ENCODE measurements at regions not wholly inside any gene's neighbourhood (a gene's known extent, or its start where the extent isn't known, plus 50 kb on each side); places are given as distances from the start of the nearest gene placed in this dataset.

DNA sequence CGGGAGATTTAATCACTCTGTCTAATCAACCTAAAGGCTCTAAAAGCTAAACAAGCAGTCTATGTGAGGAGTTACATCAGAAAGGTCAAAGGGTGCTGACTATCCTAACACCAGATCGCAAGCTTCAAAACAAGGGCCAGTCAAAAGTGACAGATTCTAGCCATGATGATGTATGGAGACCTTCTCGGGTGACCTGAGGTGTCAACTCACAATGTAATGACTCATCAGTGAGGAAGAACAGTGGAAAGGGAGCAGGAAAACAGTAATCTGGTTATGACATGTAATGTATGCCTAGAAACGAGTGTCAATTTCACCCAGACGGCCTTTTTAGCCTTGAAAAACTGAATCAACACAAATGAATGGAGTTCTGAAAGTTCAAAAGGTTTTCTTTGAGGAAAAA lies 375.3 kb downstream of the IDS start:
- H3K4me1 ChIP-seq (ENCODE audit: control insufficient read depth in 2 of 2, insufficient read depth in 2 of 2, low read length in 2 of 2), result no peaks in the 10 kb centered on the region
- H3K9me3 ChIP-seq (ENCODE audit: control extremely low read depth in 1 of 3, control insufficient read depth in 2 of 3, insufficient read depth in 1 of 3, low read length in 2 of 3), result no peaks in the 10 kb centered on the region
- 20% methylated on average over 1 of the region's 5 CpGs for WGBS (ENCODE audit: insufficient coverage)
- intact Hi-C loops (cut with micrococcal nuclease), result no loop called here
- no peak overlapping the region for H3K27ac ChIP-seq (ENCODE audit: low read length in 2 of 2)
- H3K4me3 ChIP-seq (ENCODE audit: control extremely low read depth in 1 of 5, extremely low read depth in 1 of 5, insufficient read depth in 1 of 5, low read depth in 2 of 5, low read length in 4 of 5), result no peak overlapping the region
- Mint-ChIP-seq H3K9me3 (ENCODE audit: insufficient read depth) (no peaks in the 10 kb centered on the region), H3K27ac (no peak overlapping the region), H3K4me3 (no peak overlapping the region), H3K27me3 (no peaks in the 10 kb centered on the region), H3K4me1 (no peaks in the 10 kb centered on the region)
- TF ChIP-seq, protein P1, sequence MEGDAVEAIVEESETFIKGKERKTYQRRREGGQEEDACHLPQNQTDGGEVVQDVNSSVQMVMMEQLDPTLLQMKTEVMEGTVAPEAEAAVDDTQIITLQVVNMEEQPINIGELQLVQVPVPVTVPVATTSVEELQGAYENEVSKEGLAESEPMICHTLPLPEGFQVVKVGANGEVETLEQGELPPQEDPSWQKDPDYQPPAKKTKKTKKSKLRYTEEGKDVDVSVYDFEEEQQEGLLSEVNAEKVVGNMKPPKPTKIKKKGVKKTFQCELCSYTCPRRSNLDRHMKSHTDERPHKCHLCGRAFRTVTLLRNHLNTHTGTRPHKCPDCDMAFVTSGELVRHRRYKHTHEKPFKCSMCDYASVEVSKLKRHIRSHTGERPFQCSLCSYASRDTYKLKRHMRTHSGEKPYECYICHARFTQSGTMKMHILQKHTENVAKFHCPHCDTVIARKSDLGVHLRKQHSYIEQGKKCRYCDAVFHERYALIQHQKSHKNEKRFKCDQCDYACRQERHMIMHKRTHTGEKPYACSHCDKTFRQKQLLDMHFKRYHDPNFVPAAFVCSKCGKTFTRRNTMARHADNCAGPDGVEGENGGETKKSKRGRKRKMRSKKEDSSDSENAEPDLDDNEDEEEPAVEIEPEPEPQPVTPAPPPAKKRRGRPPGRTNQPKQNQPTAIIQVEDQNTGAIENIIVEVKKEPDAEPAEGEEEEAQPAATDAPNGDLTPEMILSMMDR (IDR thresholded peaks at IDR 0.05), result no peak
- TF ChIP-seq EZH2 (IDR thresholded peaks at IDR 0.05; ENCODE audit: borderline replicate concordance, insufficient read depth, low read depth, low read length, poor library complexity, severe bottlenecking), result no peak
- no peak overlapping the region for H3K4me2 ChIP-seq (replicated peaks; ENCODE audit: low read depth, low read length, poor library complexity, severe bottlenecking)
- no peaks in the 10 kb centered on the region for H3K36me3 ChIP-seq (replicated peaks in 1 of 2; ENCODE audit: control extremely low read depth in 1 of 2, control insufficient read depth in 1 of 2, extremely low read depth in 1 of 2, insufficient read depth in 2 of 2, low read length in 1 of 2)
- DNase-seq (no peak), ATAC-seq (ENCODE audit: low read depth) (no peak)
- H3K79me2 ChIP-seq (ENCODE audit: control insufficient read depth, insufficient read depth, low read length), result no peaks in the 10 kb centered on the region
- POLR2A ChIA-PET, result no interaction called here
- H3K9ac ChIP-seq (ENCODE audit: low read length), result no peak overlapping the region
- CTCF ChIA-PET, result interaction anchor here (0.6 kb wide), 1 partner anchor 1326 kb away, joined by 3 read pairs; no protein-coding TSS in a partner anchor
- H4K20me1 ChIP-seq (ENCODE audit: control insufficient read depth, insufficient read depth, low read length, poor library complexity, severe bottlenecking), result no peaks in the 10 kb centered on the region
- H2AFZ ChIP-seq (ENCODE audit: insufficient read depth, low read depth, low read length, poor library complexity, severe bottlenecking), result no peak overlapping the region
- no peaks in the 10 kb centered on the region for H3K27me3 ChIP-seq (replicated peaks in 1 of 4; ENCODE audit: control extremely low read depth in 1 of 4, control insufficient read depth in 3 of 4, insufficient read depth in 4 of 4, low read length in 3 of 4)

DNA sequence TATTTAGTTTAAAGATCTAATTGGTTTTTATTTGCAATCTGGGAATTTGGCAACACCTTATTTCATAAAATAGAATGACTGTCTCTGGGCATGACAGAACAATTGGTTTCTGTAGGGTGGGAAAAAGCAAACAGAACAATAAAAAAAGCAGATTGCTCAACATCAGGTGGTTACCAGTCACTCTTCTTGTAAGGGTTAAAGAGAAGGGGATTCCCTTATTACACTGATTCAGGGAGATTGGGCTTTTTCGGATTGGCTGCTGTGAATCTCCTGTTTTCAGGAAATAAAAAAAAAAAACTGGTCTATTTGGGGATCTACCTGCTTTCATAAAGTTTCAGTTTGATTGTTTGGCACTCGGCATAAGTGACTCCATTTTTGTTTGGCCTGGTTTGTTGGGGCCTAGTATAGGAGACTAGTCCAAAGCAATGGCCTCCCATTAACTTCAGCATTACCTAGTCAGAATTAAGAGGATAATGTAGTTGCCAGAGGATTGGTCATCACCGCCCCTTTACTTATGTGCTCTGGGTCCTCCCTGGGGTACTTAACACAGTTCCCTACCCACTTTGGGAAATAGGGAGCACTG lies 380.5 kb downstream of the IDS start:
- Histone ChIP-seq H3K27ac (ENCODE audit: low read length in 2 of 2) (no peak overlapping the region), H3K9ac (ENCODE audit: low read length) (no peak overlapping the region), H3K4me1 (ENCODE audit: control insufficient read depth in 2 of 2, insufficient read depth in 2 of 2, low read length in 2 of 2) (no peaks in the 10 kb centered on the region), H3K9me3 (ENCODE audit: control extremely low read depth in 1 of 3, control insufficient read depth in 2 of 3, insufficient read depth in 1 of 3, low read length in 2 of 3) (no peaks in the 10 kb centered on the region), H4K20me1 (ENCODE audit: control insufficient read depth, insufficient read depth, low read length, poor library complexity, severe bottlenecking) (no peaks in the 10 kb centered on the region), H2AFZ (ENCODE audit: insufficient read depth, low read depth, low read length, poor library complexity, severe bottlenecking) (no peak overlapping the region), H3K4me2 (replicated peaks; ENCODE audit: low read depth, low read length, poor library complexity, severe bottlenecking) (no peak overlapping the region), H3K36me3 (replicated peaks in 1 of 2; ENCODE audit: control extremely low read depth in 1 of 2, control insufficient read depth in 1 of 2, extremely low read depth in 1 of 2, insufficient read depth in 2 of 2, low read length in 1 of 2) (no peaks in the 10 kb centered on the region), H3K4me3 (ENCODE audit: control extremely low read depth in 1 of 5, extremely low read depth in 1 of 5, insufficient read depth in 1 of 5, low read depth in 2 of 5, low read length in 4 of 5) (no peak overlapping the region), H3K79me2 (ENCODE audit: control insufficient read depth, insufficient read depth, low read length) (no peaks in the 10 kb centered on the region), H3K27me3 (replicated peaks in 1 of 4; ENCODE audit: control extremely low read depth in 1 of 4, control insufficient read depth in 3 of 4, insufficient read depth in 4 of 4, low read length in 3 of 4) (no peaks in the 10 kb centered on the region)
- Mint-ChIP-seq H3K27ac (no peak overlapping the region), H3K27me3 (no peaks in the 10 kb centered on the region), H3K4me3 (no peak overlapping the region), H3K9me3 (ENCODE audit: insufficient read depth) (no peaks in the 10 kb centered on the region), H3K4me1 (no peaks in the 10 kb centered on the region)
- 100% methylated on average over 1 of the region's 3 CpGs for WGBS (ENCODE audit: insufficient coverage)
- TF ChIP-seq EZH2 (IDR thresholded peaks at IDR 0.05; ENCODE audit: borderline replicate concordance, insufficient read depth, low read depth, low read length, poor library complexity, severe bottlenecking), result no peak
- TF ChIP-seq, protein P1 (IDR thresholded peaks at IDR 0.05), result no peak
- DNase-seq, result no peak
- POLR2A ChIA-PET, result no interaction called here
- CTCF ChIA-PET, result no interaction called here
- intact Hi-C loops (cut with micrococcal nuclease), result no loop called here
- no peak for ATAC-seq (ENCODE audit: low read depth)
